Activated naive CD8-positive, alpha-beta T cell treated with anti-CD3 and anti-CD28 coated beads, Interleukin-2, amount 50 U/mL, for 24 hours (primary cell): ENCODE measurements at regions not wholly inside any gene's neighbourhood (a gene's known extent, or its start where the extent isn't known, plus 50 kb on each side); places are given as distances from the start of the nearest gene placed in this dataset.

ENCODE experiments used
- ATAC-seq: fragments of 150-1000 bp; cut with Tn5 transposase; one replicate; pipeline ENCODE4 v1.10.0; 2021
- DNase-seq: peaks from one replicate; pipeline ENCODE4 v3.0.0; 2021
- H3K27ac Mint-ChIP-seq: one replicate; pipeline ENCODE4 v1.8.0; 2021; ENCODE audit warnings: mild to moderate bottlenecking, mixed read lengths
- H3K27me3 Mint-ChIP-seq: one replicate; pipeline ENCODE4 v1.8.0; 2021; ENCODE audit warnings: mixed read lengths
- H3K36me3 Mint-ChIP-seq: one replicate; pipeline ENCODE4 v1.8.0; 2021; ENCODE audit warnings: low read depth, mixed read lengths
- H3K4me1 Mint-ChIP-seq: one replicate; pipeline ENCODE4 v1.8.0; 2021; ENCODE audit warnings: mixed read lengths
- H3K4me3 Mint-ChIP-seq: one replicate; pipeline ENCODE4 v1.8.0; 2021; ENCODE audit warnings: mild to moderate bottlenecking, moderate library complexity, mixed read lengths
- H3K9me3 Mint-ChIP-seq: one replicate; pipeline ENCODE4 v1.8.0; 2021; ENCODE audit warnings: mixed read lengths

GRCh38 chr19:28396287-28396831 is 816.6 kb downstream of the UQCRFS1 start:
- Mint-ChIP-seq H3K27ac (no peak overlapping the region), H3K27me3 (no peaks in the 10 kb centered on the region), H3K9me3 (no peaks in the 10 kb centered on the region), H3K36me3 (no peaks in the 10 kb centered on the region), H3K4me3 (no peak overlapping the region), H3K4me1 (peaks cover 17% of the 10 kb centered on the region)
- DNase-seq (no peak), ATAC-seq (no peak)

- ATAC-seq (peak; percentile 54), DNase-seq (no peak)
- H3K27ac Mint-ChIP-seq: no peak overlapping the region
Observed at GRCh38 chr19:28394725-28395124, 818.2 kb downstream of the UQCRFS1 start.

GRCh38 chr19:28393574-28394336 is 819.2 kb downstream of the UQCRFS1 start:
- ATAC-seq (no peak), DNase-seq (no peak)
- Mint-ChIP-seq H3K27ac (peak overlapping the region; percentile 46), H3K27me3 (no peaks in the 10 kb centered on the region), H3K9me3 (peaks cover 7% of the 10 kb centered on the region), H3K4me1 (peaks cover 22% of the 10 kb centered on the region), H3K36me3 (peaks cover under 1% of the 10 kb centered on the region), H3K4me3 (peak overlapping the region; percentile 28)

More at GRCh38 chr19:28394725-28395124, 818.2 kb downstream of the UQCRFS1 start:
- H3K27me3 Mint-ChIP-seq: no peaks in the 10 kb centered on the region
- H3K4me3 Mint-ChIP-seq: no peak overlapping the region
- no peaks in the 10 kb centered on the region for H3K9me3 Mint-ChIP-seq
- peaks cover 17% of the 10 kb centered on the region for H3K4me1 Mint-ChIP-seq
- H3K36me3 Mint-ChIP-seq: no peaks in the 10 kb centered on the region

- DNase-seq (no peak), ATAC-seq (no peak)
- Mint-ChIP-seq H3K4me3 (no peak overlapping the region), H3K4me1 (peaks cover 25% of the 10 kb centered on the region), H3K27me3 (no peaks in the 10 kb centered on the region), H3K9me3 (peaks cover 17% of the 10 kb centered on the region), H3K27ac (no peak overlapping the region), H3K36me3 (peaks cover 1% of the 10 kb centered on the region)
Observed at GRCh38 chr19:28388988-28389387, 824.0 kb downstream of the UQCRFS1 start.

GRCh38 chr19:28387507-28387906 is 825.4 kb downstream of the UQCRFS1 start:
- Mint-ChIP-seq H3K36me3 (peaks cover 1% of the 10 kb centered on the region), H3K4me1 (peaks cover 19% of the 10 kb centered on the region), H3K4me3 (no peak overlapping the region), H3K9me3 (peaks cover 17% of the 10 kb centered on the region), H3K27me3 (no peaks in the 10 kb centered on the region), H3K27ac (no peak overlapping the region)
- ATAC-seq (no peak), DNase-seq (no peak)

- Mint-ChIP-seq H3K4me1 (peaks cover 19% of the 10 kb centered on the region), H3K27ac (no peak overlapping the region), H3K9me3 (peaks cover 17% of the 10 kb centered on the region), H3K36me3 (peaks cover 1% of the 10 kb centered on the region), H3K4me3 (no peak overlapping the region), H3K27me3 (no peaks in the 10 kb centered on the region)
- no peak for DNase-seq
- no peak for ATAC-seq
Observed at GRCh38 chr19:28386470-28386869, 826.5 kb downstream of the UQCRFS1 start.

GRCh38 chr19:28386066-28386465 is 826.9 kb downstream of the UQCRFS1 start:
- H3K4me3 Mint-ChIP-seq: no peak overlapping the region

GRCh38 chr19:28377077-28377476 is 835.9 kb downstream of the UQCRFS1 start:
- H3K9me3 Mint-ChIP-seq: peaks cover 11% of the 10 kb centered on the region
- ATAC-seq (no peak), DNase-seq (no peak)
- H3K27me3 Mint-ChIP-seq: no peaks in the 10 kb centered on the region
- no peak overlapping the region for H3K4me3 Mint-ChIP-seq
- no peaks in the 10 kb centered on the region for H3K36me3 Mint-ChIP-seq
- H3K27ac Mint-ChIP-seq: no peak overlapping the region
- H3K4me1 Mint-ChIP-seq: no peaks in the 10 kb centered on the region

More at GRCh38 chr19:28386066-28386465, 826.9 kb downstream of the UQCRFS1 start:
- Mint-ChIP-seq H3K27me3 (no peaks in the 10 kb centered on the region), H3K4me1 (peaks cover 19% of the 10 kb centered on the region), H3K9me3 (peaks cover 17% of the 10 kb centered on the region), H3K36me3 (peaks cover 1% of the 10 kb centered on the region), H3K27ac (no peak overlapping the region)
- DNase-seq (no peak), ATAC-seq (no peak)

GRCh38 chr19:28374971-28375370 is 838.0 kb downstream of the UQCRFS1 start:
- no peak overlapping the region for H3K27ac Mint-ChIP-seq
- H3K27me3 Mint-ChIP-seq: no peaks in the 10 kb centered on the region
- no peaks in the 10 kb centered on the region for H3K36me3 Mint-ChIP-seq
- H3K9me3 Mint-ChIP-seq: peaks cover 19% of the 10 kb centered on the region
- no peak overlapping the region for H3K4me3 Mint-ChIP-seq
- H3K4me1 Mint-ChIP-seq: no peaks in the 10 kb centered on the region
- DNase-seq (no peak), ATAC-seq (no peak)

- H3K27ac Mint-ChIP-seq: no peak overlapping the region
- no peaks in the 10 kb centered on the region for H3K27me3 Mint-ChIP-seq
- H3K4me3 Mint-ChIP-seq: no peak overlapping the region
- peaks cover 9% of the 10 kb centered on the region for H3K9me3 Mint-ChIP-seq
- no peak for DNase-seq
- H3K36me3 Mint-ChIP-seq: no peaks in the 10 kb centered on the region
- no peak for ATAC-seq
- H3K4me1 Mint-ChIP-seq: no peaks in the 10 kb centered on the region
Observed at GRCh38 chr19:28372576-28373247, 840.2 kb downstream of the UQCRFS1 start.

GRCh38 chr19:28367146-28367545 is 845.8 kb downstream of the UQCRFS1 start:
- Mint-ChIP-seq H3K36me3 (no peaks in the 10 kb centered on the region), H3K27me3 (no peaks in the 10 kb centered on the region), H3K9me3 (peaks cover 9% of the 10 kb centered on the region), H3K27ac (no peak overlapping the region), H3K4me3 (no peak overlapping the region), H3K4me1 (no peaks in the 10 kb centered on the region)
- no peak for ATAC-seq
- no peak for DNase-seq

- H3K4me3 Mint-ChIP-seq: no peak overlapping the region
- H3K27me3 Mint-ChIP-seq: no peaks in the 10 kb centered on the region
- ATAC-seq (no peak), DNase-seq (no peak)
- H3K9me3 Mint-ChIP-seq: no peaks in the 10 kb centered on the region
- no peak overlapping the region for H3K27ac Mint-ChIP-seq
- H3K4me1 Mint-ChIP-seq: no peaks in the 10 kb centered on the region
- H3K36me3 Mint-ChIP-seq: no peaks in the 10 kb centered on the region
Observed at GRCh38 chr19:28363254-28363653, 849.7 kb downstream of the UQCRFS1 start.

- Mint-ChIP-seq H3K36me3 (no peaks in the 10 kb centered on the region), H3K4me1 (no peaks in the 10 kb centered on the region), H3K27me3 (no peaks in the 10 kb centered on the region), H3K4me3 (no peak overlapping the region), H3K27ac (no peak overlapping the region), H3K9me3 (peaks cover 8% of the 10 kb centered on the region)
- DNase-seq (no peak), ATAC-seq (no peak)
Observed at GRCh38 chr19:28359431-28360414, 853.2 kb downstream of the UQCRFS1 start.

GRCh38 chr19:28358633-28359032 is 854.3 kb downstream of the UQCRFS1 start:
- Mint-ChIP-seq H3K9me3 (peaks cover 12% of the 10 kb centered on the region), H3K27ac (no peak overlapping the region), H3K27me3 (no peaks in the 10 kb centered on the region), H3K4me1 (no peaks in the 10 kb centered on the region), H3K4me3 (no peak overlapping the region), H3K36me3 (no peaks in the 10 kb centered on the region)
- DNase-seq (no peak), ATAC-seq (no peak)
